ENCODE measurements at regions not wholly inside any gene's neighbourhood (a gene's known extent, or its start where the extent isn't known, plus 50 kb on each side); places are given as distances from the start of the nearest gene placed in this dataset.

DNA sequence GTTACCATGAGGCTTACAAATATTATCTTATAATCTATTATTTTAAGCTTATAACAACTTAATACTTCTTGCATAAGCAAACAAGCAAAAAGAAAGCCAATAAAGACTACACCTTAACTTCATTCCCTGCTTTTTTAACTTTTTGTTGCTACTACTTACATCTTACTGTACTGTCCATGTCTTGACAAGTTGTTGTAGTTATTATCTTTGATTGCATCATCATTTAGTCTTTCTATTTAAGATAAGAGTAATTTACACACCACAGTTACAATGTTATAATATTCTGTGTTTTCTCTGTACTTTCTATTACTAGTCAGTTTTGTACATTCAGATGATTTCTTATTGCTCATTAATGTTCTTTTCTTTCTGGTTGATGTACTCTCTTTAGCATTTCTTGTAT lies 346.6 kb downstream of the SMARCA1 start:
- TF ChIP-seq POLR2A (IDR thresholded peaks at IDR 0.05; ENCODE audit: low read length): no peak
- no peak for TF ChIP-seq GATA1 (IDR thresholded peaks at IDR 0.05; ENCODE audit: low read depth, low read length)
